Gastroesophageal sphincter (tissue), 4 donors: ENCODE measurements at regions not wholly inside any gene's neighbourhood (a gene's known extent, or its start where the extent isn't known, plus 50 kb on each side); places are given as distances from the start of the nearest gene placed in this dataset.

Source experiments
- ATAC-seq: fragments of 150-250 bp; one replicate; pipeline ENCODE4 v1.9.1; 2016; ENCODE audit warnings: mild to moderate bottlenecking, moderate library complexity
- H3K27ac ChIP-seq, 4 donors: fragments of 200-600 bp; sonication (generic) in 3 of 4; 1 replicate in 3 of 4; 2 replicates in 1 of 4; pipeline ENCODE4 v1.5.1; 2016 to 2019
- H3K27me3 ChIP-seq: fragments of 200-600 bp; sonication (generic); one replicate; pipeline ENCODE4 v1.5.1; 2019
- H3K36me3 ChIP-seq, 2 donors: fragments of 200-600 bp; sonication (generic); one replicate each; pipeline ENCODE4 v1.5.1; 2019; ENCODE audit warnings: control low read depth in 1 of 2
- H3K4me1 ChIP-seq, 3 donors: fragments of 200-600 bp; sonication (generic); 1 replicate in 2 of 3; 2 replicates in 1 of 3; pipeline ENCODE4 v1.5.1; 2016 to 2019; ENCODE audit warnings: control low read depth in 2 of 3
- H3K4me3 ChIP-seq, 2 donors: fragments of 200-600 bp; sonication (generic); one replicate each; pipeline ENCODE4 v1.5.1; 2019; ENCODE audit warnings: mild to moderate bottlenecking in 1 of 2, moderate library complexity in 1 of 2
- H3K9me3 ChIP-seq, 3 donors: fragments of 200-600 bp; sonication (generic); one replicate each; pipeline ENCODE4 v1.5.1; 2017 to 2019; ENCODE audit warnings: control low read depth in 2 of 3
- CTCF ChIP-seq, 4 experiments: fragments of 200-600 bp in 2 of 4; fragments of 450-650 bp in 2 of 4; sonication (generic) in 1 of 4; IDR thresholded peaks; one replicate each; pipeline ENCODE4 v1.5.1; 2017 to 2019; ENCODE audit warnings: antibody characterized with exemption in 4 of 4, mild to moderate bottlenecking in 2 of 4, moderate library complexity in 2 of 4
- EP300 ChIP-seq: sonication (generic); formaldehyde crosslinking; IDR thresholded peaks from one replicate; pipeline ENCODE4 v1.6.1; 2017; ENCODE audit warnings: antibody characterized with exemption, mild to moderate bottlenecking
- POLR2A ChIP-seq, 2 donors: fragments of 450-650 bp; IDR thresholded peaks; one replicate each; pipeline ENCODE4 v1.6.1; 2017; ENCODE audit warnings: antibody characterized with exemption in 2 of 2, mild to moderate bottlenecking in 2 of 2, moderate library complexity in 1 of 2
- POLR2AphosphoS5 ChIP-seq: sonication (generic); formaldehyde crosslinking; IDR thresholded peaks from one replicate; pipeline ENCODE4 v1.6.1; 2017; ENCODE audit warnings: antibody characterized with exemption
- WGBS, 2 donors: methylation state at CpG; one replicate each; pipeline ENCODE4 v1.1.5; 2018; ENCODE audit warnings: low coverage in 1 of 2; 5-methylcytosine and 5-hydroxymethylcytosine counted together

- 86 to 90% methylated on average over 1 of the region's 1 CpG for WGBS, 2 donors
- H3K4me3 ChIP-seq: no peak overlapping the region
- H3K9me3 ChIP-seq: peaks cover 0 to 4% (median 0%) of the 10 kb centered on the region in 3 donors
- TF ChIP-seq CTCF (IDR thresholded peaks at IDR 0.05): no peak
- TF ChIP-seq POLR2AphosphoS5: no peak
- no peak for TF ChIP-seq EP300
- no peak for TF ChIP-seq POLR2A (IDR thresholded peaks at IDR 0.05)
- no peak for ATAC-seq
- peaks cover 0 to 11% (median 1%) of the 10 kb centered on the region in 3 donors for H3K4me1 ChIP-seq
- H3K27ac ChIP-seq: no peak overlapping the region
- no peaks in the 10 kb centered on the region for H3K36me3 ChIP-seq
- H3K27me3 ChIP-seq: no peaks in the 10 kb centered on the region
These were observed 260.8 kb upstream of the POU2AF2 start for GRCh38 chr11:110984693-110985092.

GRCh38 chr11:110984147-110984546 is 261.4 kb upstream of the POU2AF2 start:
- Histone ChIP-seq H3K36me3 (no peaks in the 10 kb centered on the region), H3K9me3 (peaks cover 0 to 10% (median 0%) of the 10 kb centered on the region in 3 donors), H3K4me3 (no peak overlapping the region), H3K4me1 (peaks cover 0 to 6% (median 0%) of the 10 kb centered on the region in 3 donors), H3K27me3 (no peaks in the 10 kb centered on the region), H3K27ac (no peak overlapping the region)
- ATAC-seq: no peak
- WGBS, 2 donors: 65 to 75% methylated on average over 2 of the region's 2 CpGs
- TF ChIP-seq EP300 (no peak), CTCF (IDR thresholded peaks at IDR 0.05) (no peak), POLR2A (IDR thresholded peaks at IDR 0.05) (no peak), POLR2AphosphoS5 (no peak)

GRCh38 chr11:110982214-110982613 is 263.3 kb upstream of the POU2AF2 start:
- H3K27ac ChIP-seq: no peak overlapping the region
- no peaks in the 10 kb centered on the region for H3K36me3 ChIP-seq
- ATAC-seq: no peak
- H3K4me1 ChIP-seq: no peaks in the 10 kb centered on the region
- H3K4me3 ChIP-seq: no peak overlapping the region
- 80 to 100% methylated on average over 2 of the region's 2 CpGs for WGBS, 2 donors
- peaks cover 0 to 12% (median 0%) of the 10 kb centered on the region in 3 donors for H3K9me3 ChIP-seq
- H3K27me3 ChIP-seq: no peaks in the 10 kb centered on the region
- no peak for TF ChIP-seq POLR2A (IDR thresholded peaks at IDR 0.05)
- TF ChIP-seq CTCF (IDR thresholded peaks at IDR 0.05): no peak
- no peak for TF ChIP-seq POLR2AphosphoS5
- TF ChIP-seq EP300: no peak

- peaks cover 0 to 12% (median 0%) of the 10 kb centered on the region in 3 donors for H3K9me3 ChIP-seq
- no peaks in the 10 kb centered on the region for H3K4me1 ChIP-seq
These were observed 265.8 kb upstream of the POU2AF2 start for GRCh38 chr11:110979696-110980095.

DNA sequence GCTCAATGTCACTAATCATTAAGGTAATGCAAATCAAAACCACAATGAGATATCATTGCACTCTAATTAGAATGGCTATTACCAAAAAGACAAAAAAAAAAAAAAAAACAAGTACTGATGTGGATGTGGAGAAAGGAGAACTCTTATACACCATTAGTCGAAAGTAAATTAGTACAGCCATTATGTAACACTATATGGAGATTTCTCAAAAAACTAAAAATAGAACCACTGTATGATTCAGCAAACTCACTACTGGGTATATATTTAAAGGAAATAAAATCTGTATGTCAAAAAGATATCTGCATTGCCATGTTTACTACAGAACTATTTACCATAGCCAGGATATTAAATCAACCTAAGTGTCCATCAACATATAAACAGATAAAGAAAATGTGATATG is 265.4 kb upstream of the ARHGAP20 start:
- no peak overlapping the region for H3K4me3 ChIP-seq
- no peaks in the 10 kb centered on the region for H3K36me3 ChIP-seq
- ATAC-seq: no peak
- H3K4me1 ChIP-seq: no peaks in the 10 kb centered on the region
- TF ChIP-seq CTCF (IDR thresholded peaks at IDR 0.05) (no peak), POLR2A (IDR thresholded peaks at IDR 0.05) (no peak), POLR2AphosphoS5 (no peak), EP300 (no peak)
- H3K27ac ChIP-seq: no peak overlapping the region
- peaks cover 0 to 12% (median 0%) of the 10 kb centered on the region in 3 donors for H3K9me3 ChIP-seq
- WGBS, 2 donors: 86 to 94% methylated on average over 1 of the region's 1 CpG
- no peaks in the 10 kb centered on the region for H3K27me3 ChIP-seq

More at GRCh38 chr11:110979696-110980095, 265.8 kb upstream of the POU2AF2 start:
- Histone ChIP-seq H3K27me3 (no peaks in the 10 kb centered on the region), H3K4me3 (no peak overlapping the region), H3K27ac (no peak overlapping the region), H3K36me3 (no peaks in the 10 kb centered on the region)
- 38 to 50% methylated on average over 1 of the region's 1 CpG for WGBS, 2 donors
- no peak for ATAC-seq
- no peak for TF ChIP-seq CTCF (IDR thresholded peaks at IDR 0.05)
